Testis (tissue), 2 donors: ENCODE measurements at regions not wholly inside any gene's neighbourhood (a gene's known extent, or its start where the extent isn't known, plus 50 kb on each side); places are given as distances from the start of the nearest gene placed in this dataset.

Experiments
- POLR2A ChIP-seq: fragments of 450-650 bp; IDR thresholded peaks from one replicate; pipeline ENCODE4 v1.6.1; 2017; ENCODE audit warnings: antibody characterized with exemption, mild to moderate bottlenecking, moderate library complexity
- TF ChIP-seq, protein P1 (sequence below), 3 experiments: fragments of 450-650 bp in 2 of 3; fragments of 200-600 bp in 1 of 3; sonication (generic) in 1 of 3; IDR thresholded peaks; one replicate each; pipeline ENCODE4 v1.5.1; 2016 to 2019; ENCODE audit warnings: antibody characterized with exemption in 3 of 3, mild to moderate bottlenecking in 2 of 3, moderate library complexity in 1 of 3

GRCh38 chr3:159185443-159186050, 383.7 kb downstream of the MFSD1 start:
- no peak for TF ChIP-seq POLR2A
- TF ChIP-seq, protein P1, sequence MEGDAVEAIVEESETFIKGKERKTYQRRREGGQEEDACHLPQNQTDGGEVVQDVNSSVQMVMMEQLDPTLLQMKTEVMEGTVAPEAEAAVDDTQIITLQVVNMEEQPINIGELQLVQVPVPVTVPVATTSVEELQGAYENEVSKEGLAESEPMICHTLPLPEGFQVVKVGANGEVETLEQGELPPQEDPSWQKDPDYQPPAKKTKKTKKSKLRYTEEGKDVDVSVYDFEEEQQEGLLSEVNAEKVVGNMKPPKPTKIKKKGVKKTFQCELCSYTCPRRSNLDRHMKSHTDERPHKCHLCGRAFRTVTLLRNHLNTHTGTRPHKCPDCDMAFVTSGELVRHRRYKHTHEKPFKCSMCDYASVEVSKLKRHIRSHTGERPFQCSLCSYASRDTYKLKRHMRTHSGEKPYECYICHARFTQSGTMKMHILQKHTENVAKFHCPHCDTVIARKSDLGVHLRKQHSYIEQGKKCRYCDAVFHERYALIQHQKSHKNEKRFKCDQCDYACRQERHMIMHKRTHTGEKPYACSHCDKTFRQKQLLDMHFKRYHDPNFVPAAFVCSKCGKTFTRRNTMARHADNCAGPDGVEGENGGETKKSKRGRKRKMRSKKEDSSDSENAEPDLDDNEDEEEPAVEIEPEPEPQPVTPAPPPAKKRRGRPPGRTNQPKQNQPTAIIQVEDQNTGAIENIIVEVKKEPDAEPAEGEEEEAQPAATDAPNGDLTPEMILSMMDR (IDR thresholded peaks at IDR 0.05): no peak
